ENCODE measurements at regions not wholly inside any gene's neighbourhood (a gene's known extent, or its start where the extent isn't known, plus 50 kb on each side); places are given as distances from the start of the nearest gene placed in this dataset.

GRCh38 chr20:39451386-39451785 lies 489.2 kb downstream of the DHX35 start:
- no peak overlapping the region for H3K4me3 ChIP-seq (ENCODE audit: control insufficient read depth, low read depth, low read length)
- no peak for DNase-seq (ENCODE audit: low read depth)
- no peak for TF ChIP-seq CTCF (IDR thresholded peaks at IDR 0.05; ENCODE audit: control insufficient read depth, insufficient read depth, low read depth, low read length, missing control alignments)

- TF ChIP-seq CTCF (IDR thresholded peaks at IDR 0.05; ENCODE audit: control insufficient read depth, insufficient read depth, low read depth, low read length, missing control alignments), result no peak
- DNase-seq (ENCODE audit: low read depth), result no peak
- no peak overlapping the region for H3K4me3 ChIP-seq (ENCODE audit: control insufficient read depth, low read depth, low read length)
Measured at GRCh38 chr20:39446397-39446796, 484.3 kb downstream of the DHX35 start.

GRCh38 chr20:39445095-39445494 lies 483.0 kb downstream of the DHX35 start:
- TF ChIP-seq CTCF (IDR thresholded peaks at IDR 0.05; ENCODE audit: control insufficient read depth, insufficient read depth, low read depth, low read length, missing control alignments), result no peak
- H3K4me3 ChIP-seq (ENCODE audit: control insufficient read depth, low read depth, low read length), result no peak overlapping the region
- DNase-seq (ENCODE audit: low read depth), result no peak

GRCh38 chr20:39433466-39433865 lies 471.3 kb downstream of the DHX35 start:
- no peak for TF ChIP-seq CTCF (IDR thresholded peaks at IDR 0.05; ENCODE audit: control insufficient read depth, insufficient read depth, low read depth, low read length, missing control alignments)
- H3K4me3 ChIP-seq (ENCODE audit: control insufficient read depth, low read depth, low read length), result no peak overlapping the region
- no peak for DNase-seq (ENCODE audit: low read depth)

GRCh38 chr20:39431091-39431880 lies 469.1 kb downstream of the DHX35 start:
- DNase-seq (ENCODE audit: low read depth), result no peak
- TF ChIP-seq CTCF (IDR thresholded peaks at IDR 0.05; ENCODE audit: control insufficient read depth, insufficient read depth, low read depth, low read length, missing control alignments), result no peak
- no peak overlapping the region for H3K4me3 ChIP-seq (ENCODE audit: control insufficient read depth, low read depth, low read length)

GRCh38 chr20:39429726-39430125 lies 467.6 kb downstream of the DHX35 start:
- DNase-seq (ENCODE audit: low read depth), result no peak

More at GRCh38 chr20:39429726-39430125, 467.6 kb downstream of the DHX35 start:
- no peak for TF ChIP-seq CTCF (IDR thresholded peaks at IDR 0.05; ENCODE audit: control insufficient read depth, insufficient read depth, low read depth, low read length, missing control alignments)
- H3K4me3 ChIP-seq (ENCODE audit: control insufficient read depth, low read depth, low read length), result no peak overlapping the region
